Thyroid gland (tissue), 4 donors: ENCODE measurements at regions not wholly inside any gene's neighbourhood (a gene's known extent, or its start where the extent isn't known, plus 50 kb on each side); places are given as distances from the start of the nearest gene placed in this dataset.

Source experiments
- CTCF ChIP-seq, 6 experiments: fragments of 200-600 bp in 3 of 6; fragments of 450-650 bp in 3 of 6; sonication (generic) in 3 of 6; IDR thresholded peaks; one replicate each; pipeline ENCODE4 v1.5.1; 2016 to 2019; ENCODE audit warnings: antibody characterized with exemption in 6 of 6, mild to moderate bottlenecking in 2 of 6, inconsistent platforms in 1 of 6, moderate library complexity in 1 of 6
- POLR2A ChIP-seq, 2 donors: fragments of 450-650 bp; IDR thresholded peaks; one replicate each; pipeline ENCODE4 v1.6.1; 2017; ENCODE audit warnings: antibody characterized with exemption in 2 of 2, mild to moderate bottlenecking in 2 of 2, moderate library complexity in 1 of 2

- no peak for TF ChIP-seq CTCF (IDR thresholded peaks at IDR 0.05)
- no peak for TF ChIP-seq POLR2A (IDR thresholded peaks at IDR 0.05)
These were observed 143.8 kb upstream of the NCAM1 start for GRCh38 chr11:112817376-112817775.
